ENCODE measurements at regions not wholly inside any gene's neighbourhood (a gene's known extent, or its start where the extent isn't known, plus 50 kb on each side); places are given as distances from the start of the nearest gene placed in this dataset.

DNA sequence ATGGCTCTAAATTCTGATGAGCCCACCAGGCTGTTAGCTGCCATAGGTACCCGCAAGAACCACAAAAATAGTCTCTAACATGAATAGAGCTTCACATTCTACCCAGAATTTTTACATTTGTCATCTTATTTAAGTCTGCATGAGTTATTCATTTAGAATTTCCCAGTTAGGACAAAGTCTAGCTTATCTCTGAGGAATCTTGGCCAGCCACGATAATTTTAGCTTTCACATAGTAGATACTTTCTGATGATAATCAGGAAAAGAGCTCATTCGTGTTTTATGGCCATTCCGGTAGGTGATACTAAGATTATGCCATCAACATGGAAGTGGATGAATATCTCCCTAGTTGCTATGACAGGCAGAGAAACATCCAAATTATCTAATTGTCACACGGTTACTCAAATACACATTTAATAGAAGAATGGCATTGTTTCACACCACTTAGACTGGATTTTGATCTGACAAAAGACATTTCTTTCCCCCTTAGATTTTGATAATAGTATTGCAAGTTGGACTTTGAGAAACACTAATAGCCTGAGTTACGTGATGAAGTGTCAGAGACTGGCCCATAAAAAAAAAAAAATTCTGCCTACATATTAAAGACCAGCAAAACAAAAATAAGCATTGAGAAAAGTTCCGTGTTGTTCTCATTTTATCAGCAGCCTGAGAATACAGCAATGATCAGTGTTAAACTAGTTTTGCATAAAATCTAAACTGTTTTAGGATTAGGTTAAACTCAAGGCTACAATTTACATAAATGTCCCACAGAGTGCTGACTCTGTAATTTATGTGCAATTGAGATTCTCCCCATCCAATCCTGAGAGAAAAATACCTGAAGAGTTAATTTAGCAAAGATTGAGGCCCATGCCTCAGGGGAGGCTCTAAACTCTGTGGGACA, 397.5 kb upstream of the ARID1B start:
- intact Hi-C loops (cut with DNase I), result no loop called here
- no peaks in the 10 kb centered on the region for H3K9me3 ChIP-seq
- TF ChIP-seq POLR2AphosphoS5 (IDR thresholded peaks at IDR 0.05) (no peak), POLR2A (IDR thresholded peaks at IDR 0.05; ENCODE audit: low read depth) (no peak), EP300 (IDR thresholded peaks at IDR 0.05) (no peak)
- TF ChIP-seq, protein P1, sequence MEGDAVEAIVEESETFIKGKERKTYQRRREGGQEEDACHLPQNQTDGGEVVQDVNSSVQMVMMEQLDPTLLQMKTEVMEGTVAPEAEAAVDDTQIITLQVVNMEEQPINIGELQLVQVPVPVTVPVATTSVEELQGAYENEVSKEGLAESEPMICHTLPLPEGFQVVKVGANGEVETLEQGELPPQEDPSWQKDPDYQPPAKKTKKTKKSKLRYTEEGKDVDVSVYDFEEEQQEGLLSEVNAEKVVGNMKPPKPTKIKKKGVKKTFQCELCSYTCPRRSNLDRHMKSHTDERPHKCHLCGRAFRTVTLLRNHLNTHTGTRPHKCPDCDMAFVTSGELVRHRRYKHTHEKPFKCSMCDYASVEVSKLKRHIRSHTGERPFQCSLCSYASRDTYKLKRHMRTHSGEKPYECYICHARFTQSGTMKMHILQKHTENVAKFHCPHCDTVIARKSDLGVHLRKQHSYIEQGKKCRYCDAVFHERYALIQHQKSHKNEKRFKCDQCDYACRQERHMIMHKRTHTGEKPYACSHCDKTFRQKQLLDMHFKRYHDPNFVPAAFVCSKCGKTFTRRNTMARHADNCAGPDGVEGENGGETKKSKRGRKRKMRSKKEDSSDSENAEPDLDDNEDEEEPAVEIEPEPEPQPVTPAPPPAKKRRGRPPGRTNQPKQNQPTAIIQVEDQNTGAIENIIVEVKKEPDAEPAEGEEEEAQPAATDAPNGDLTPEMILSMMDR (IDR thresholded peaks at IDR 0.05), result no peak

DNA sequence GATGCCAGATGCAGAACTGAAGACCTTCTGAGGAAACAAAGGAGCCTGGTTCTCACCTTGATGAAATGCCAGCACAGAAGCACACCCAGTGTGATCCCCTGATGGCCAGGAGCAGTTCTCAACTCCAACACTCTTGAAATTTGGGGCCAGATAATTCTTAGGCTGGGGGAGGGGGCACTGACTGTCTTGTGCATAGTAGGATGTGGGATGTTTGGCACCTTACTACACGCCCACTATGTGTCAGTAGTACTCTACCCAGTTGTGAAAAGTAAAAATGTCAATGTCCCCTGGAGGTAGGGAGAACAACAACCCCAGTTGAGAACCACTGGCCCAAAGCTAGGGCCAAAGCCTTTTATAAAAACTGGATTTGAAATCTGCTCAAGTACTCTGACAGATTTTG, 398.3 kb upstream of the ARID1B start:
- WGBS, result 90% methylated on average over 1 of the region's 1 CpG
- no peak overlapping the region for H3K4me3 ChIP-seq
- H3K36me3 ChIP-seq, result no peaks in the 10 kb centered on the region
- H3K4me1 ChIP-seq, result peaks cover 0 to 9% (median 6%) of the 10 kb centered on the region in 4 donors
- DNase-seq (ENCODE audit: extremely low spot score), result no peak
- H3K27me3 ChIP-seq, result no peaks in the 10 kb centered on the region
- no peaks in the 10 kb centered on the region for H3K9me3 ChIP-seq
- no peak overlapping the region for H3K27ac ChIP-seq (replicated peaks in 1 of 4)
- TF ChIP-seq, protein P1 (IDR thresholded peaks at IDR 0.05), result no peak
- TF ChIP-seq POLR2A (IDR thresholded peaks at IDR 0.05; ENCODE audit: low read depth), result no peak
- intact Hi-C loops (cut with DNase I), result no loop called here

More for the DNA sequence above, 397.5 kb upstream of the ARID1B start:
- DNase-seq (ENCODE audit: extremely low spot score), result no peak
- WGBS, result 66% methylated on average over 7 of the region's 7 CpGs
- no peaks in the 10 kb centered on the region for H3K36me3 ChIP-seq
- H3K27me3 ChIP-seq, result no peaks in the 10 kb centered on the region
- H3K4me1 ChIP-seq, result peaks cover 0 to 9% (median 6%) of the 10 kb centered on the region in 4 donors
- H3K4me3 ChIP-seq, result no peak overlapping the region
- H3K27ac ChIP-seq (replicated peaks in 1 of 4), result no peak overlapping the region

DNA sequence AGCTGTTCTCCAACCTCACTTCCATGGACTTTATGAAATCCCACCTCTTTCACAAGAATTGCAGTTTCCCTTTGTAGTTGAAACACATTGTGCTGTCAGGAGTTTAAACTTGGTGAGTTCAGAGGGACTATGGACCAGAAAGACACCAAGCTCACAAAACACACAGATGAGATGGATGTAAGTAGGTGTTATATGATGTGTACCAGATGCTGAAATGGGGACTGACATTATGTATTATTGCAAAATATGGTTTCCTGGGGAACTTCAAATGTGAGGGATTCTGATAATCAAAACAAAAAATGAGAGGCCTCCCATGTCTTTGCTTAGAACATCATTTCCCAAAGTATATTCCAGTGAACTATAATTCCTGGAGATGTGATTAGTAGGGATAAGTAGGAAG, 401.1 kb upstream of the ARID1B start:
- no peak for DNase-seq (ENCODE audit: extremely low spot score)
- Histone ChIP-seq H3K27me3 (no peaks in the 10 kb centered on the region), H3K9me3 (no peaks in the 10 kb centered on the region), H3K36me3 (no peaks in the 10 kb centered on the region), H3K4me1 (peaks cover 0 to 9% (median 6%) of the 10 kb centered on the region in 4 donors), H3K27ac (replicated peaks in 1 of 4) (no peak overlapping the region), H3K4me3 (no peak overlapping the region)
- TF ChIP-seq, protein P1 (IDR thresholded peaks at IDR 0.05), result no peak
- TF ChIP-seq EP300 (IDR thresholded peaks at IDR 0.05), result no peak
- no peak for TF ChIP-seq POLR2A (IDR thresholded peaks at IDR 0.05; ENCODE audit: low read depth)
- TF ChIP-seq POLR2AphosphoS5 (IDR thresholded peaks at IDR 0.05), result no peak
- intact Hi-C loops (cut with DNase I), result no loop called here

DNA sequence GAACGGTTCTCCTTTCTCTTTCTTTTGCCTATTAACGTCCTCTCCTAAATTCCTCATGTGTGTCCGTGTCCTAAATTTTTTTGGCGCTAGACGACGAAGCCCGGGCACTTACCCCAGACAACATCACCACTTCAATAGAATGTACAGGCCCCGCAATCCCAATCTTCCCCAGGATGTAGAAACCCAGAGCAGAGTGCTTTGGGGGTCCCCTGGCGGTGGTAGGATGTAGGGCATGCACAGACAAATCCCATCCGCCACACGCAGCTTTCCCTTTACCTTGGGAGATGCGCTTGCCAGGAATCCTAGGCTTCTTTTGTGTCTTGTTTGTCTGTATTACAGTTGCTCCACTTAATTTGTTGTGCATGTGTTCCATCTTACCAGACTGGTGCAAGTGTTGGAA, 417.3 kb upstream of the ARID1B start:
- intact Hi-C loops (cut with DNase I), result no loop called here

More for the DNA sequence above, 417.3 kb upstream of the ARID1B start:
- Histone ChIP-seq H3K27me3 (no peaks in the 10 kb centered on the region), H3K27ac (replicated peaks in 1 of 4) (no peak overlapping the region), H3K4me1 (no peaks in the 10 kb centered on the region), H3K4me3 (no peak overlapping the region), H3K36me3 (no peaks in the 10 kb centered on the region), H3K9me3 (no peaks in the 10 kb centered on the region)
- TF ChIP-seq, protein P1 (IDR thresholded peaks at IDR 0.05), result no peak
- no peak for TF ChIP-seq POLR2AphosphoS5 (IDR thresholded peaks at IDR 0.05)
- no peak for TF ChIP-seq POLR2A (IDR thresholded peaks at IDR 0.05; ENCODE audit: low read depth)
- no peak for TF ChIP-seq EP300 (IDR thresholded peaks at IDR 0.05)
- WGBS, result 97% methylated on average over 12 of the region's 12 CpGs
- DNase-seq (ENCODE audit: extremely low spot score), result no peak

Measured in esophagus muscularis mucosa (tissue), 4 donors.